Mesothelial cell of epicardium (in vitro differentiated cells): ENCODE measurements at regions not wholly inside any gene's neighbourhood (a gene's known extent, or its start where the extent isn't known, plus 50 kb on each side); places are given as distances from the start of the nearest gene placed in this dataset.

Experiments
- DNase-seq, 2 experiments: peaks; one replicate each; pipeline ENCODE4 v3.0.0; 2021; ENCODE audit warnings: low spot score in 2 of 2; ENCODE audit not compliant: unreplicated experiment in 2 of 2
- H3K27ac Mint-ChIP-seq: 2 replicates; pipeline ENCODE4 v1.8.0; 2021; ENCODE audit warnings: mixed read lengths
- H3K27me3 Mint-ChIP-seq: 2 replicates; pipeline ENCODE4 v1.8.0; 2021; ENCODE audit warnings: low read depth, mixed read lengths
- H3K36me3 Mint-ChIP-seq: 2 replicates; pipeline ENCODE4 v1.8.0; 2021; ENCODE audit warnings: mixed read lengths
- H3K4me1 Mint-ChIP-seq: 2 replicates; pipeline ENCODE4 v1.8.0; 2021; ENCODE audit warnings: mixed read lengths
- H3K4me3 Mint-ChIP-seq: 2 replicates; pipeline ENCODE4 v1.8.0; 2021; ENCODE audit warnings: mild to moderate bottlenecking, moderate library complexity, mixed read lengths
- H3K9me3 Mint-ChIP-seq: 2 replicates; pipeline ENCODE4 v1.8.0; 2021; ENCODE audit warnings: mixed read lengths
- CTCF ChIP-seq: fragments of 200-600 bp; sonication (generic); IDR thresholded peaks from one replicate; pipeline ENCODE4 v1.5.0; 2021; ENCODE audit warnings: antibody characterized with exemption; ENCODE audit not compliant: unreplicated experiment

- no peak for TF ChIP-seq CTCF
- no peaks in the 10 kb centered on the region for H3K4me1 Mint-ChIP-seq
- DNase-seq: no peak
- no peak overlapping the region for H3K27ac Mint-ChIP-seq
- H3K4me3 Mint-ChIP-seq: no peak overlapping the region
- peaks cover 35% of the 10 kb centered on the region for H3K9me3 Mint-ChIP-seq
- H3K36me3 Mint-ChIP-seq: peaks cover 6% of the 10 kb centered on the region
- peaks cover 2% of the 10 kb centered on the region for H3K27me3 Mint-ChIP-seq
Observed at GRCh38 chr18:44620812-44621211, 59.9 kb upstream of the SETBP1 start.

- H3K4me3 Mint-ChIP-seq: no peak overlapping the region
- DNase-seq: no peak
- no peaks in the 10 kb centered on the region for H3K36me3 Mint-ChIP-seq
- H3K27ac Mint-ChIP-seq: no peak overlapping the region
- H3K4me1 Mint-ChIP-seq: no peaks in the 10 kb centered on the region
- H3K27me3 Mint-ChIP-seq: peaks cover 2% of the 10 kb centered on the region
- no peak for TF ChIP-seq CTCF
- H3K9me3 Mint-ChIP-seq: peaks cover 6% of the 10 kb centered on the region
Observed at GRCh38 chr18:44624052-44624451, 56.6 kb upstream of the SETBP1 start.

GRCh38 chr18:44625386-44625785, 55.3 kb upstream of the SETBP1 start:
- Mint-ChIP-seq H3K9me3 (peaks cover 6% of the 10 kb centered on the region), H3K27ac (no peak overlapping the region), H3K4me3 (no peak overlapping the region), H3K4me1 (no peaks in the 10 kb centered on the region), H3K27me3 (peaks cover 2% of the 10 kb centered on the region), H3K36me3 (no peaks in the 10 kb centered on the region)
- no peak for DNase-seq
- TF ChIP-seq CTCF: no peak

GRCh38 chr18:44626236-44626635, 54.5 kb upstream of the SETBP1 start:
- no peak for TF ChIP-seq CTCF
- Mint-ChIP-seq H3K4me3 (no peak overlapping the region), H3K36me3 (no peaks in the 10 kb centered on the region)

GRCh38 chr18:44626807-44627206, 53.9 kb upstream of the SETBP1 start:
- no peak overlapping the region for H3K4me3 Mint-ChIP-seq
- no peaks in the 10 kb centered on the region for H3K4me1 Mint-ChIP-seq
- H3K36me3 Mint-ChIP-seq: no peaks in the 10 kb centered on the region
- peaks cover 2% of the 10 kb centered on the region for H3K27me3 Mint-ChIP-seq
- H3K9me3 Mint-ChIP-seq: peaks cover 14% of the 10 kb centered on the region
- no peak for DNase-seq
- no peak overlapping the region for H3K27ac Mint-ChIP-seq
- no peak for TF ChIP-seq CTCF

More at GRCh38 chr18:44626236-44626635, 54.5 kb upstream of the SETBP1 start:
- Mint-ChIP-seq H3K27me3 (peaks cover 2% of the 10 kb centered on the region), H3K9me3 (peaks cover 11% of the 10 kb centered on the region), H3K4me1 (no peaks in the 10 kb centered on the region), H3K27ac (no peak overlapping the region)
- DNase-seq: no peak

GRCh38 chr18:44627280-44627679, 53.4 kb upstream of the SETBP1 start:
- TF ChIP-seq CTCF: no peak
- no peak overlapping the region for H3K4me3 Mint-ChIP-seq
- H3K9me3 Mint-ChIP-seq: peaks cover 18% of the 10 kb centered on the region
- H3K4me1 Mint-ChIP-seq: no peaks in the 10 kb centered on the region
- H3K27ac Mint-ChIP-seq: no peak overlapping the region
- peaks cover 2% of the 10 kb centered on the region for H3K27me3 Mint-ChIP-seq
- no peak for DNase-seq
- no peaks in the 10 kb centered on the region for H3K36me3 Mint-ChIP-seq
